Choroid plexus epithelial cell (primary cell): ENCODE measurements at regions not wholly inside any gene's neighbourhood (a gene's known extent, or its start where the extent isn't known, plus 50 kb on each side); places are given as distances from the start of the nearest gene placed in this dataset.

Source experiments
- DNase-seq: peaks from one replicate; pipeline ENCODE4 v3.0.0-alpha.2; 2010; ENCODE audit warnings: low read depth
- H3K4me3 ChIP-seq: 2 replicates; pipeline ENCODE4 v1.5.1; 2011; ENCODE audit warnings: low read depth, mild to moderate bottlenecking, control low read depth, low read length, moderate library complexity
- TF ChIP-seq, protein P1 (sequence below): conservative IDR thresholded peaks from 2 replicates; pipeline ENCODE4 v1.5.1; 2011; ENCODE audit warnings: low read depth, mild to moderate bottlenecking, control low read depth, inconsistent platforms, low read length, moderate library complexity

- DNase-seq, result no peak
- TF ChIP-seq, protein P1, sequence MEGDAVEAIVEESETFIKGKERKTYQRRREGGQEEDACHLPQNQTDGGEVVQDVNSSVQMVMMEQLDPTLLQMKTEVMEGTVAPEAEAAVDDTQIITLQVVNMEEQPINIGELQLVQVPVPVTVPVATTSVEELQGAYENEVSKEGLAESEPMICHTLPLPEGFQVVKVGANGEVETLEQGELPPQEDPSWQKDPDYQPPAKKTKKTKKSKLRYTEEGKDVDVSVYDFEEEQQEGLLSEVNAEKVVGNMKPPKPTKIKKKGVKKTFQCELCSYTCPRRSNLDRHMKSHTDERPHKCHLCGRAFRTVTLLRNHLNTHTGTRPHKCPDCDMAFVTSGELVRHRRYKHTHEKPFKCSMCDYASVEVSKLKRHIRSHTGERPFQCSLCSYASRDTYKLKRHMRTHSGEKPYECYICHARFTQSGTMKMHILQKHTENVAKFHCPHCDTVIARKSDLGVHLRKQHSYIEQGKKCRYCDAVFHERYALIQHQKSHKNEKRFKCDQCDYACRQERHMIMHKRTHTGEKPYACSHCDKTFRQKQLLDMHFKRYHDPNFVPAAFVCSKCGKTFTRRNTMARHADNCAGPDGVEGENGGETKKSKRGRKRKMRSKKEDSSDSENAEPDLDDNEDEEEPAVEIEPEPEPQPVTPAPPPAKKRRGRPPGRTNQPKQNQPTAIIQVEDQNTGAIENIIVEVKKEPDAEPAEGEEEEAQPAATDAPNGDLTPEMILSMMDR, result no peak
- no peak overlapping the region for H3K4me3 ChIP-seq
Measured at GRCh38 chr22:44574640-44575380, 76.8 kb upstream of the RTL6 start.

DNA sequence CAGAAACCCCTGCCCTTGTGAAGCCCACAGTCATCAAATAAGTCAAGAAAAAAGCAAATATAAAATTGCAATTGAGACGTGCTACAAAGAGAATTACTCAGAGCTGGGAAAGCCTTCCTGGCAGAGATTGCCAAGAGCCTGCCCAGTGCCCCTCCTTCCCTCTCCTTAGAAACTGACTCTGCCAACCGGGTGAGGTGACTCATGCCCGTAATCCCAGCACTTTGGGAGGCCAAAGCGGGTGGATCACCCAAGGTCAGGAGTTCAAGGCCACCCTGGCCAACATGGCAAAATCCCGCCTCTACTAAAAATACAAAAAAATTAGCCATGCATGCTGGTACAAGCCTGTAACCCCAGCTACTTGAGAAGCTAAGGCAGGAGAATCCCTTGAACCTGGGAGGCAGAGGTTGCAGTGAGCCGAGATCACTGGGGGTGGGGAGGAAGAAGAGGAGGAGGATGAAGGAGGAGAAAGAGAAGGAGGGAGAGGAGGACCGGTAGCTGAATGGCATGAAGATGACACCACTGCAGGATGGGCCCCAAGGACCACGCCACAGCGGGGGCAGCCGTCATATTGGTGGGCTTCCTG is 76.1 kb upstream of the RTL6 start:
- no peak for DNase-seq
- H3K4me3 ChIP-seq, result no peak overlapping the region

DNA sequence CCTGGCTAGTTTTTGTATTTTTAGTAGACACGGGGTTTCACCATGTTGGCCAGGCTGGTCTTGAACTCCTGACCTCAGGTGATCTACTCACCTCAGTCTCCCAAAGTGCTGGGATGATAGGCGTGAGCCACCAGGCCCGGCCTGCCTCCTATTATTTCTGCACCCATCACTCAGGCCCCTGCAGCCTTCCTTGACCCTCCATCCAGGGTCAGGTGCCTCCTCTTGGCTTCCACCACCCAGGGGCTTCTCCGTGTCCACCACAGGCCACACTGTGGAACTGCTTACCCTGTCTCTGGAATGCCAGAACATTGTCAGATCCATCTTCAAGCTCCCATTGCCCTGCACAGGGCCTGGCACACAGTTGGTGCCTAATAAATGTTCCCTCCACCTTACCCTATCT is 75.4 kb upstream of the RTL6 start:
- DNase-seq, result no peak
- no peak overlapping the region for H3K4me3 ChIP-seq
- TF ChIP-seq, protein P1, result no peak

More for the DNA sequence above, 76.1 kb upstream of the RTL6 start:
- TF ChIP-seq, protein P1, result no peak

- TF ChIP-seq, protein P1, result no peak
- H3K4me3 ChIP-seq, result no peak overlapping the region
- DNase-seq, result no peak
Measured at GRCh38 chr22:44572414-44573207, 74.6 kb upstream of the RTL6 start.

GRCh38 chr22:44571566-44572413 is 73.8 kb upstream of the RTL6 start:
- H3K4me3 ChIP-seq, result no peak overlapping the region
- TF ChIP-seq, protein P1, result no peak
- no peak for DNase-seq
